Epithelial cell of esophagus (primary cell): ENCODE measurements at regions not wholly inside any gene's neighbourhood (a gene's known extent, or its start where the extent isn't known, plus 50 kb on each side); places are given as distances from the start of the nearest gene placed in this dataset.

Experiments
- DNase-seq: peaks from one replicate; pipeline ENCODE4 v3.0.0; 2010; ENCODE audit warnings: low read depth
- H3K4me3 ChIP-seq: 2 replicates; pipeline ENCODE4 v1.5.1; 2011; ENCODE audit warnings: mild to moderate bottlenecking, low read length, control low read depth
- TF ChIP-seq, protein P1 (sequence below): IDR thresholded peaks from 2 replicates; pipeline ENCODE4 v1.5.1; 2011; ENCODE audit warnings: low read depth, mild to moderate bottlenecking, low read length, control low read depth, inconsistent platforms; ENCODE audit not compliant: insufficient read depth; ENCODE audit errors: missing control alignments

DNA sequence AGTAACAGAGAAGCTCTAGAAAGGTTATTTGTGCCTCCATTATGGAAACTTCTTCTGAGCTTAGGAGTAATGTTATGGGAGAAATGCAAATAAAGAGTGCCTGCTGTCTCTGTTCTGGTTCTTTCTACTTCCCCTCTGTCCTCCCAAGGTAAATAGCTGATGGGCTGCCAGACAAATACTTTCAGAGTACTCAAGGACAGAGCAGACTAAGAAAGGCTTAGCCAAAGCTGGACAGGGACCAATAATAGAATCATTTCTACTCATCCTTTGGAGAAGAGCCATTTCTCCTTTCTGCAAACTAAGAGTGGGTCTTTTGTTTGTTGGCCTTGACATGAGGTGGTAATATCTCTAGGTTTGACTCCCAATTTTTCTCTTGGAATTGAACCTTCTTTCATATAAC lies 136.1 kb downstream of the MID1IP1 start:
- no peak overlapping the region for H3K4me3 ChIP-seq
- no peak for DNase-seq
- TF ChIP-seq, protein P1, sequence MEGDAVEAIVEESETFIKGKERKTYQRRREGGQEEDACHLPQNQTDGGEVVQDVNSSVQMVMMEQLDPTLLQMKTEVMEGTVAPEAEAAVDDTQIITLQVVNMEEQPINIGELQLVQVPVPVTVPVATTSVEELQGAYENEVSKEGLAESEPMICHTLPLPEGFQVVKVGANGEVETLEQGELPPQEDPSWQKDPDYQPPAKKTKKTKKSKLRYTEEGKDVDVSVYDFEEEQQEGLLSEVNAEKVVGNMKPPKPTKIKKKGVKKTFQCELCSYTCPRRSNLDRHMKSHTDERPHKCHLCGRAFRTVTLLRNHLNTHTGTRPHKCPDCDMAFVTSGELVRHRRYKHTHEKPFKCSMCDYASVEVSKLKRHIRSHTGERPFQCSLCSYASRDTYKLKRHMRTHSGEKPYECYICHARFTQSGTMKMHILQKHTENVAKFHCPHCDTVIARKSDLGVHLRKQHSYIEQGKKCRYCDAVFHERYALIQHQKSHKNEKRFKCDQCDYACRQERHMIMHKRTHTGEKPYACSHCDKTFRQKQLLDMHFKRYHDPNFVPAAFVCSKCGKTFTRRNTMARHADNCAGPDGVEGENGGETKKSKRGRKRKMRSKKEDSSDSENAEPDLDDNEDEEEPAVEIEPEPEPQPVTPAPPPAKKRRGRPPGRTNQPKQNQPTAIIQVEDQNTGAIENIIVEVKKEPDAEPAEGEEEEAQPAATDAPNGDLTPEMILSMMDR = no peak

DNA sequence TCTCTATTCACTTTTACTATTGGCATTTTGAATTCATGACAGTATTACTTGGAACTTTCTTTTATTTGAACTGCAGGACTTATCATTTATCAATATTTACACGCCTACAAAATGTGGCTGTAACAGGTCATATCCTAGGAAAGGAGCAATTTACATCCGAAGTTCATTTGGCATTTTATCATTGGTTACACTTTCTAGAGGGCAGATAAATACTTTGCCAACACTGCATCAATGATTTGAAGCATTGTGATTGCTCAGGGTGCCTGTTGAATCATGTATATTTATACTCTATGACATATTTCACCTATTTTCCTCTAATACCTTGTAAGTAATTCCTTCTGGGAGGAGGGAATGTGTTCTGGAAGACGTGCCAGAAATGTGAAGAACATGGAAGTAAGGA lies 136.7 kb downstream of the MID1IP1 start:
- H3K4me3 ChIP-seq = no peak overlapping the region
- TF ChIP-seq, protein P1 = no peak
- no peak for DNase-seq

DNA sequence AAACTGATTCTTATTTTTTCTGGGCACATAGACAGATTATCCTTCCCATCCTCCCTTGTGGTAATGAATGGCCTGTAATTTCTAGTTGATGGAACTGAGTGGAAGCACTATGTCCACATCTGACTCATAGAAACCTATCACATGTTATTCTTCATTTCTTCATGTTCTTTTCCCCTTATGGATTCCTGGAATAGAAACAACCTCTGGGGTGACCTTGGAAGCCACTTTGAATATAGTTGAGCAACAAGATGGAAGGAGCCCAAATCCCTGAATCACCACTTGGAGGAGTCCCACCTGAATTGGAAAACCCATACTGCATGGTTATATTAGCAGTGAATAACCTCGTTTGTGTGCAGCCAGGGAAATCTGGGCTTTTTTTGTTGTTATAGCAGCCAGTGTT lies 137.8 kb downstream of the MID1IP1 start:
- TF ChIP-seq, protein P1 = no peak
- H3K4me3 ChIP-seq = no peak overlapping the region
- DNase-seq = peak; percentile 41

DNA sequence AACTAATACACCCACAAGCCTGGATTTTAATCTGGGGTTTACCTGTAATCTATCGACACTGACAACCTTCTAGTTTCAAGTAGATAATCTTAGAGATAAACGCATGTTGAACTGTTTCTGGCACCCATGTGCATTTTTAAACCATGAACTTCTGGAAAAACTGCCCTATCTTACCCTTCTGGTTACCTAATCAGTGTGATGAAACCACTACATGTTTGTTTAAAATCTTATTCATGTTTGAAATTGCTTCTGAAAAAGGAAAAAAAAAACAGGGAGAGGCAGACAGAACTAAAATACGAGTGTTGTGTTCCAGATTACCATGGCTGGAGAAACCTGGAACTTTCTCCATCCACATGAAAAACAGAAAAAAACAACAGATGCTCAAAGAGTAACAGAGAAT lies 139.3 kb downstream of the MID1IP1 start:
- DNase-seq = peak; percentile 55
- TF ChIP-seq, protein P1 = no peak
- H3K4me3 ChIP-seq = no peak overlapping the region

DNA sequence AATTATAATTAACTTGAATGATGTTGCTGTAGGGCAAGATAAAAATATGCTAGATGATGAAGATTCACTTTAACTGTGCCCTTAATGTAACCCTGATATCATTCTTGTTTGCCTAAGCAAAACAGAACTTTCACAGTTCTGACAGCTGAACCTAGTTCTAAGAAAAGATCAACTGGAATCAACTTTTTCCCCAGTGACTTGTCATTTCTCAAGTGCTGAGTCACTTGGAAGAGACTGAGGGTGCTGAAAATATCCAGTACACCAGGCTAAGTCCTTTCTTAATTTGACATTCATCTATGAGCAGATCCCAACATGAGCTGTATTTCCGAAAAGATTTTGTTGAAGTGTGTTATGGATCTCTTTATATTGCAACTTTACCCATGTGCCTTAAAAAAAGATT lies 140.4 kb downstream of the MID1IP1 start:
- peak; percentile 32 for DNase-seq
- no peak overlapping the region for H3K4me3 ChIP-seq
- TF ChIP-seq, protein P1 = no peak

DNA sequence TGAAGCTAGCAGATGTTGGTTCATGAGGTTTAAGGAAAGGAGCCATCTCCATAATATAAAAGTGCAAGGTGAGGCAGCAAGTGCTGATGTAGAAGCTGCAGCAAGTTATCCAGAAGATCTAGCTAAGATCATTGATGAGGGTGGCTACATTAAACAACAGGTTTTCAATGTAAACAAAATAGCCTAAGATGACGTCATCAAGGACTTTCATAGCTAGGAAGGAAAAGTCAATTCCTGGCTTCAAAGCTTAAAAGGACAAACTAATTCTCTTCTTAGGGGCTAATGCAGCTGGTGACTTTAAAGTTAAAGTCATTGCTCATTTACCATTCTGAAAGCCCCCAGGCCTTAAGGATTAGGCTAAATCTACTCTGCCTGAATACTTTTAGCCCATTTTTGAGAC lies 141.9 kb downstream of the MID1IP1 start:
- DNase-seq = no peak

DNA sequence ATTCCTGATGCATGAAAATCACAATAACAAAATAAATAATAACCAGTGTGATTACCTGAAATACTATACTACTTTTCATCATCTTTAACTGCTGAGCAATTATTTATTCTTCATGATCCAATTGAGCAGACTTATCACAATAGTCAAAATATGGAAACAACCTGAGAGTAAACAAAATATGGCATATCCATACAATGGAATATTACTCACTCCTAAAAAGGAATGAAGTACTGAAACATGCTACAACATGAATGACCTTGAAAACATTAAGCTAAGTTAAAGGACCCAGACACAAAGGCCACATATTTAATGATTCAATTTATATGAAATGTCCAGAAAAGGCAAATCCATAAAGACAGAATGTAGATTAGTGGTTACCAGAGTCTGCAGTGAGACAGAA lies 146.8 kb downstream of the MID1IP1 start:
- TF ChIP-seq, protein P1 = no peak
- no peak overlapping the region for H3K4me3 ChIP-seq
- DNase-seq = no peak

More for the DNA sequence above, 141.9 kb downstream of the MID1IP1 start:
- H3K4me3 ChIP-seq = no peak overlapping the region
- TF ChIP-seq, protein P1 = no peak
